Activated CD8-positive, alpha-beta T cell treated with anti-CD3 and anti-CD28 coated beads for 36 hours (primary cell): ENCODE measurements at regions not wholly inside any gene's neighbourhood (a gene's known extent, or its start where the extent isn't known, plus 50 kb on each side); places are given as distances from the start of the nearest gene placed in this dataset.

ENCODE experiments used
- ATAC-seq: fragments of 200-7000 bp; cut with Tn5 transposase; one replicate; pipeline ENCODE4 v1.10.0; 2021; ENCODE audit warnings: mild to moderate bottlenecking, moderate library complexity
- CTCF ChIA-PET: fragments of 350-600 bp; sonication (Branson Sonifier 250); formaldehyde crosslinking; loops from one replicate; lab custom pipeline; 2021; ENCODE audit warnings: antibody characterized with exemption; lab: Charles Lee
- POLR2A ChIA-PET: fragments of 350-600 bp; sonication (Branson Sonifier 250); formaldehyde crosslinking; loops from one replicate; lab custom pipeline; 2021; ENCODE audit warnings: antibody characterized with exemption; lab: Charles Lee
- DNase-seq: peaks from one replicate; pipeline ENCODE4 v3.0.0-alpha.2; 2020
- H3K27ac Mint-ChIP-seq: one replicate; pipeline ENCODE4 v1.8.0; 2021; ENCODE audit warnings: mild to moderate bottlenecking, mixed read lengths
- H3K27me3 Mint-ChIP-seq: one replicate; pipeline ENCODE4 v1.8.0; 2021; ENCODE audit warnings: mixed read lengths
- H3K36me3 Mint-ChIP-seq: one replicate; pipeline ENCODE4 v1.8.0; 2021; ENCODE audit warnings: low read depth, mixed read lengths
- H3K4me1 Mint-ChIP-seq: one replicate; pipeline ENCODE4 v1.8.0; 2021; ENCODE audit warnings: low read depth, mixed read lengths
- H3K4me3 Mint-ChIP-seq: one replicate; pipeline ENCODE4 v1.8.0; 2021; ENCODE audit warnings: mild to moderate bottlenecking, moderate library complexity, mixed read lengths
- H3K9me3 Mint-ChIP-seq: one replicate; pipeline ENCODE4 v1.8.0; 2021; ENCODE audit warnings: mixed read lengths
- intact Hi-C: fragments of 100-400 bp; cut with micrococcal nuclease; formaldehyde crosslinking; loops from one replicate; pipeline ENCODE4 v1.10.0; 2022
- TF ChIP-seq, protein P1 (sequence below): fragments of 200-600 bp; IDR thresholded peaks from one replicate; pipeline ENCODE4 v1.8.0; 2022; ENCODE audit warnings: antibody characterized with exemption, mild to moderate bottlenecking

DNA sequence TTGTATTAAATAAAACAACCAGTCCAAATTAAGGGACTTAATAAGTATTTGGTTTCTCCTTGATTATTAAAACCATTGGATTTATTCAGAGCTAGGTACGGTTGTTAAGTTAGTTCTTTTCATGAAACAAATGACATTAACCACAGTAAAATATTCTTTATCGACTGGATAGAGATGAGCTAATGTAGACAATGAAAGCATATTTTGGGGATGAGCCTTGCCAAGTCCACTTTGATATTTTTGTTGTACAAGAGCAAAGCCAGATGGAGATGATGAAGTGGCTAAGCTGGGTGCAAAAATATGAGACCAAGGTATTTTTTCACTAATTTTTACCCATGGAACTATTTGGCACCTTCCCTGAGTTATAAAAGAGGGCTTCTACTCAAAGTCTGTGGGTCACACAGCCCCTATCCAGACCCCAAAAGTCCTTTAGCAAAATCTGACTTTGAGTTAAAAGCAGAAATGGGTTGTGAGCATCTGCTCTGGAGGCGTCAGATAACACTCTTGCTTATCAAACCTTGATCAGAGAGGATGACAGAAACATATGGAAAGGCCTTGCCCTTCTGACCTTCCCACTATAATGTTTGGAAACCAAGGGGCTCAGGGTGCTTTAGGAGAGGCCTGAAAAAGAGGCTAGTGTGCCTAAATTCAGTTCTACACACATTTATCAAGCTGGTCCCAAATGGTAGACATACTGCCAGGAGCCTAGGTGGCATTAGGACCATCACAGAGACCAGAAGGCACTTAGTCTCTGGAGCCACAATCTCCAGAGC lies 456.8 kb downstream of the MTX2 start:
- intact Hi-C loops: no loop called here
- CTCF ChIA-PET: interaction anchor here (1.2 kb wide), 1 partner anchor 8 kb away, joined by 3 read pairs; no protein-coding TSS in a partner anchor
- Mint-ChIP-seq H3K27ac (no peak overlapping the region), H3K36me3 (no peaks in the 10 kb centered on the region), H3K4me3 (no peak overlapping the region), H3K27me3 (peaks cover 6% of the 10 kb centered on the region), H3K9me3 (no peaks in the 10 kb centered on the region), H3K4me1 (no peaks in the 10 kb centered on the region)
- DNase-seq: no peak
- POLR2A ChIA-PET: no interaction called here
- ATAC-seq: no peak
- TF ChIP-seq, protein P1, sequence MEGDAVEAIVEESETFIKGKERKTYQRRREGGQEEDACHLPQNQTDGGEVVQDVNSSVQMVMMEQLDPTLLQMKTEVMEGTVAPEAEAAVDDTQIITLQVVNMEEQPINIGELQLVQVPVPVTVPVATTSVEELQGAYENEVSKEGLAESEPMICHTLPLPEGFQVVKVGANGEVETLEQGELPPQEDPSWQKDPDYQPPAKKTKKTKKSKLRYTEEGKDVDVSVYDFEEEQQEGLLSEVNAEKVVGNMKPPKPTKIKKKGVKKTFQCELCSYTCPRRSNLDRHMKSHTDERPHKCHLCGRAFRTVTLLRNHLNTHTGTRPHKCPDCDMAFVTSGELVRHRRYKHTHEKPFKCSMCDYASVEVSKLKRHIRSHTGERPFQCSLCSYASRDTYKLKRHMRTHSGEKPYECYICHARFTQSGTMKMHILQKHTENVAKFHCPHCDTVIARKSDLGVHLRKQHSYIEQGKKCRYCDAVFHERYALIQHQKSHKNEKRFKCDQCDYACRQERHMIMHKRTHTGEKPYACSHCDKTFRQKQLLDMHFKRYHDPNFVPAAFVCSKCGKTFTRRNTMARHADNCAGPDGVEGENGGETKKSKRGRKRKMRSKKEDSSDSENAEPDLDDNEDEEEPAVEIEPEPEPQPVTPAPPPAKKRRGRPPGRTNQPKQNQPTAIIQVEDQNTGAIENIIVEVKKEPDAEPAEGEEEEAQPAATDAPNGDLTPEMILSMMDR: no peak

DNA sequence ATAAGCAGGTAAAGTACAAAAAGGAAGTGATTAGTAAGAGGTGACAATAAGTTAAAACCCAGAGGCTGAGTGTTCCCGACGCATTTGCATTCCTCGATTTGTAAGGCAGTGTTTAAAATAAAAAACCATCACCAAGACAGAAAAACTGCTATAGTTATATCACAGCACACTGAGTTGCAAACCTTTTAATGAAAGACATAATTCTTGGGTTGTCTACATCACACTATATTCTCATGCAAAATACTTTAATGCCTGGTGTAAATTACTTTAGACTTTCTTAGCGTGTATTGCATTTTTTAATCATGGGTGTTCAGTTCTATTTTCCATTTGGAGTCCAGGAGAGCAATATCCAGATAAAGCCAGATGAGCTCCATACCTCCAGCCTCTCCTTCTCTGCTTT lies 458.5 kb downstream of the MTX2 start:
- ChIA-PET POLR2A (interaction anchor here (0.6 kb wide), 1 partner anchor 63 kb away, joined by 3 read pairs; no protein-coding TSS in a partner anchor), CTCF (interaction anchor here (0.9 kb wide), 1 partner anchor 76 kb away, joined by 3 read pairs; no protein-coding TSS in a partner anchor)
- no peak overlapping the region for H3K27ac Mint-ChIP-seq
- H3K9me3 Mint-ChIP-seq: no peaks in the 10 kb centered on the region
- DNase-seq: no peak
- ATAC-seq: no peak
- H3K27me3 Mint-ChIP-seq: peaks cover 7% of the 10 kb centered on the region
- TF ChIP-seq, protein P1: no peak
- H3K4me1 Mint-ChIP-seq: no peaks in the 10 kb centered on the region
- intact Hi-C loops: no loop called here
- no peak overlapping the region for H3K4me3 Mint-ChIP-seq
- H3K36me3 Mint-ChIP-seq: no peaks in the 10 kb centered on the region

DNA sequence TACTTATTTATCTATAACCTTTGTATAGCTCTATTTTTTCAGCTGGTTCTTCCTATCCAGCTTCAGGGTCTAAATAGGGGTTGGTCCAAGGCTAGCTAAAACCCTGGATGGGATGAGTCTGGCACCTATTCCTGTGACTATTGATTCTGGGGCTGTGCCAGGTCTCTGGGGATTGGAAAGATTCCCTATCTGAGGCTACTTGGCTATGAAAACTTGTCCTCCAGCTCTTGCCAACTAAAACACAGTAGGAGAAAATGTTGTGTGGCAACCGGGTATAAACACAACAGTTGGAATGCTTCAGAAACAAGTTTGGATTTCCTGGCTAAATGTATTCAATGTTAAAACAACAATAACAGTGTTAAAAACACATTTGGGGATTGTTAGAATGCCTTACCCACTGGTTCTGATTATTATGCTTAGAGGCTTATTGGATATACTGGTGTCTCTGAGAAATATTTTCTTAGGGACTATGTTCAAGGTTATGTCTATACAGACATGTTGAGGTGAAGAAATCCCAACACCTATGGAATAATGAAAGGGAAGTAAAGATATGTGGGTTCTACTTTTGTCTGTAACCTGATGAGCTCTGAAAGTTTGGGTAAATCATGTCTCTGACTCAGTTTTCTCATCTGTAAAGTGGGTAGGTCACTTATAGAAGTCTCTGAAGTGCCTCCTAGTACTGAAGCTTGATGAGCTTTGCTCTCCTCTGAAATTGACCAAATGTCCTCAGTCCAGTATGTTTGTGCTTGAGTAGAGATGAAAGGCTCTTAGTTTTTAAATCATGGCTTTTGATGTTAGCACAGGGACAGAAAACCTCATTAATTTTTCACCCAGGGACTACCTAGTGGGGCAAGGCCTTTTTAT lies 460.7 kb downstream of the MTX2 start:
- Mint-ChIP-seq H3K27ac (no peak overlapping the region), H3K27me3 (peaks cover 4% of the 10 kb centered on the region), H3K36me3 (no peaks in the 10 kb centered on the region), H3K9me3 (no peaks in the 10 kb centered on the region), H3K4me1 (no peaks in the 10 kb centered on the region), H3K4me3 (no peak overlapping the region)
- intact Hi-C loops: no loop called here
- TF ChIP-seq, protein P1: no peak
- POLR2A ChIA-PET: no interaction called here
- DNase-seq (no peak), ATAC-seq (no peak)
- CTCF ChIA-PET: no interaction called here

DNA sequence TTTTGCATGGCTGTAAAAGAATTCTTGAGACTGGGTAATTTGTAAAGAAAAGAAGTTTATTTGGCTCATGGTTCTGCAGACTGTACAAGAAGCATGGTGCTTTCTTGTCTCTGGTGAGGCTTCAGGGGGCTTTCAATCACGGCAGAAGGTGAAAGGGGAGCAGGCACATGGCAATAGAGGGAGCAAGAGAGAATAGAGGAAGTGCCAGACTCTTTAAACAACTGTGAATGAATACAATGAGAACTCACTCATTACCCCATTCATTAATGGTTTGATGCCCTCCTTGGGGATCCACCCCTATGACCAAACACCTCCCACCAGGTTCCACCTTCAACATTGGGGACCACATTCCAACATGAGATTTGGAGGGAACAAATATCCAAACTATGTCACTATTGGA lies 463.5 kb downstream of the MTX2 start:
- no peak for ATAC-seq
- no peak for DNase-seq
- ChIA-PET CTCF (no interaction called here), POLR2A (no interaction called here)
- H3K9me3 Mint-ChIP-seq: no peaks in the 10 kb centered on the region
- H3K27me3 Mint-ChIP-seq: peaks cover 4% of the 10 kb centered on the region
- TF ChIP-seq, protein P1: no peak
- no peak overlapping the region for H3K27ac Mint-ChIP-seq
- no peaks in the 10 kb centered on the region for H3K4me1 Mint-ChIP-seq
- no peak overlapping the region for H3K4me3 Mint-ChIP-seq
- H3K36me3 Mint-ChIP-seq: no peaks in the 10 kb centered on the region
- intact Hi-C loops: no loop called here
